H1 (cell line): ENCODE measurements at regions not wholly inside any gene's neighbourhood (a gene's known extent, or its start where the extent isn't known, plus 50 kb on each side); places are given as distances from the start of the nearest gene placed in this dataset.

Experiments
- CTCF ChIA-PET: fragments of 300-600 bp; sonication (Branson Sonifier 250); formaldehyde crosslinking; loops from one replicate; lab custom pipeline; 2021; ENCODE audit not compliant: partially characterized antibody; lab: Charles Lee
- POLR2A ChIA-PET: fragments of 300-600 bp; sonication (Branson Sonifier 250); formaldehyde crosslinking; loops from one replicate; lab custom pipeline; 2021; ENCODE audit warnings: inconsistent platforms; ENCODE audit not compliant: partially characterized antibody; lab: Charles Lee
- DNase-seq, 2 experiments: peaks; one replicate each; pipeline versions ENCODE4 v3.0.0 to v3.0.0-alpha.2; 2010 to 2022; ENCODE audit warnings: low spot score in 2 of 2, low read depth in 1 of 2, mixed read lengths in 1 of 2
- FAIRE-seq: peaks from 2 replicates; lab custom pipeline; 2011; peaks lifted over from hg19 to GRCh38; lab: Jason Lieb, UNC
- H2AFZ ChIP-seq: 2 replicates; pipeline ENCODE4 v1.8.1; 2012; ENCODE audit warnings: low read length, inconsistent platforms
- H2AK5ac ChIP-seq: 2 replicates; pipeline ENCODE4 v1.6.1; 2013; ENCODE audit warnings: low read depth, low read length
- H2BK120ac ChIP-seq: replicated peaks from 2 replicates; pipeline ENCODE3; 2013; ENCODE audit warnings: low read depth, low read length, inconsistent platforms
- H2BK12ac ChIP-seq: 2 replicates; pipeline ENCODE4 v1.6.1; 2013; ENCODE audit warnings: low read depth, low read length
- H2BK15ac ChIP-seq: 2 replicates; pipeline ENCODE4 v1.6.1; 2013; ENCODE audit warnings: low read length
- H2BK20ac ChIP-seq: 2 replicates; pipeline ENCODE4 v1.6.1; 2013; ENCODE audit warnings: low read length
- H2BK5ac ChIP-seq: 2 replicates; pipeline ENCODE4 v1.6.1; 2013; ENCODE audit warnings: low read depth, low read length
- H3K14ac ChIP-seq: 2 replicates; pipeline ENCODE4 v1.6.1; 2013; ENCODE audit warnings: inconsistent platforms; ENCODE audit not compliant: insufficient read length
- H3K18ac ChIP-seq: 2 replicates; pipeline ENCODE4 v1.6.1; 2013; ENCODE audit warnings: low read length; ENCODE audit errors: extremely low read depth
- H3K23ac ChIP-seq: 2 replicates; pipeline ENCODE4 v1.6.1; 2013; ENCODE audit warnings: inconsistent platforms; ENCODE audit not compliant: insufficient read length
- H3K23me2 ChIP-seq: 2 replicates; pipeline ENCODE4 v1.6.1; 2013; ENCODE audit warnings: low read depth, low read length
- H3K27ac ChIP-seq: 2 replicates; pipeline ENCODE4 v1.6.1; 2011; ENCODE audit warnings: low read depth, low read length, inconsistent platforms
- H3K27me3 ChIP-seq, 4 experiments: replicated peaks in 1 of 4; 1 replicate in 1 of 4; 2 replicates in 3 of 4; pipeline versions ENCODE4 v1.6.1 to v1.8.1; 2011 to 2013; ENCODE audit warnings: low read length in 3 of 4, mild to moderate bottlenecking in 3 of 4, inconsistent platforms in 2 of 4, mixed read lengths in 2 of 4, moderate library complexity in 1 of 4; ENCODE audit not compliant: control insufficient read depth in 3 of 4, insufficient read depth in 3 of 4; ENCODE audit errors: extremely low read depth in 1 of 4
- H3K36me3 ChIP-seq, 4 experiments: 2 replicates each; pipeline versions ENCODE4 v1.6.1 to v1.8.1; 2011 to 2013; ENCODE audit warnings: mild to moderate bottlenecking in 4 of 4, low read length in 3 of 4, moderate library complexity in 2 of 4, control low read depth in 1 of 4, inconsistent platforms in 1 of 4; ENCODE audit not compliant: insufficient read depth in 4 of 4, control insufficient read depth in 2 of 4
- H3K4ac ChIP-seq: replicated peaks from 2 replicates; pipeline ENCODE3; 2013; ENCODE audit warnings: low read length, low read depth, mixed read lengths, inconsistent platforms; ENCODE audit not compliant: insufficient read length
- H3K4me1 ChIP-seq, 4 experiments: replicated peaks in 1 of 4; 1 replicate in 1 of 4; 2 replicates in 3 of 4; pipeline versions ENCODE4 v1.6.1 to v1.8.1; 2011 to 2013; ENCODE audit warnings: low read length in 3 of 4, inconsistent platforms in 2 of 4, mixed read lengths in 1 of 4; ENCODE audit not compliant: insufficient read depth in 4 of 4, control insufficient read depth in 3 of 4
- H3K4me2 ChIP-seq, 2 experiments: 2 replicates each; pipeline versions ENCODE4 v1.6.1 to v1.8.1; 2011 to 2013; ENCODE audit warnings: low read depth in 2 of 2, low read length in 2 of 2, control low read depth in 1 of 2, inconsistent platforms in 1 of 2, mild to moderate bottlenecking in 1 of 2; ENCODE audit not compliant: insufficient read depth in 1 of 2
- H3K4me3 ChIP-seq, 4 experiments: fragments of 200-600, 300-600 bp in 1 of 4; sonication (generic), shearing (Covaris generic), sonication (Bioruptor Twin) in 1 of 4; 2 replicates each; pipeline versions ENCODE4 v1.5.1 to v1.8.1; 2011 to 2016; ENCODE audit warnings: low read length in 4 of 4, low read depth in 3 of 4, control low read depth in 2 of 4, inconsistent platforms in 2 of 4, mild to moderate bottlenecking in 2 of 4, mixed read lengths in 1 of 4, moderate library complexity in 1 of 4; ENCODE audit not compliant: insufficient read depth in 2 of 4; ENCODE audit errors: extremely low read depth in 1 of 4
- H3K56ac ChIP-seq: replicated peaks from 2 replicates; pipeline ENCODE3; 2013; ENCODE audit warnings: low read depth, mild to moderate bottlenecking, mixed read lengths, low read length, inconsistent platforms; ENCODE audit not compliant: insufficient read length
- H3K79me1 ChIP-seq: 2 replicates; pipeline ENCODE4 v1.6.1; 2013; ENCODE audit warnings: low read depth, low read length, control low read depth
- H3K79me2 ChIP-seq, 2 experiments: 2 replicates each; pipeline versions ENCODE4 v1.6.1 to v1.8.1; 2012 to 2013; ENCODE audit warnings: low read length in 2 of 2, mild to moderate bottlenecking in 2 of 2, inconsistent platforms in 1 of 2; ENCODE audit not compliant: insufficient read depth in 2 of 2, control insufficient read depth in 1 of 2
- H3K9ac ChIP-seq, 4 experiments: replicated peaks in 1 of 4; 1 replicate in 1 of 4; 2 replicates in 3 of 4; pipeline versions ENCODE4 v1.6.1 to v1.8.1; 2011 to 2013; ENCODE audit warnings: low read depth in 3 of 4, low read length in 3 of 4, control low read depth in 2 of 4, mild to moderate bottlenecking in 2 of 4, moderate library complexity in 2 of 4, inconsistent platforms in 1 of 4; ENCODE audit errors: extremely low read depth in 1 of 4
- H3K9me3 ChIP-seq, 2 experiments: 2 replicates each; pipeline versions ENCODE4 v1.6.1 to v1.8.1; 2012 to 2013; ENCODE audit warnings: mild to moderate bottlenecking in 2 of 2, moderate library complexity in 2 of 2, control low read depth in 1 of 2, inconsistent platforms in 1 of 2, low read depth in 1 of 2, low read length in 1 of 2, mixed read lengths in 1 of 2; ENCODE audit not compliant: insufficient read depth in 2 of 2
- H4K20me1 ChIP-seq, 2 experiments: replicated peaks in 1 of 2; 2 replicates each; pipeline versions ENCODE3 to v1.8.1; 2011 to 2013; ENCODE audit warnings: inconsistent platforms in 2 of 2, low read length in 2 of 2, mild to moderate bottlenecking in 1 of 2; ENCODE audit not compliant: insufficient read depth in 2 of 2, control insufficient read depth in 1 of 2
- H4K5ac ChIP-seq: 2 replicates; pipeline ENCODE4 v1.6.1; 2013; ENCODE audit warnings: low read length, low read depth, mixed read lengths, inconsistent platforms; ENCODE audit not compliant: insufficient read length
- H4K8ac ChIP-seq: 2 replicates; pipeline ENCODE4 v1.8.0; 2013; ENCODE audit warnings: mild to moderate bottlenecking, moderate library complexity, low read length, inconsistent platforms; ENCODE audit not compliant: insufficient read depth; ENCODE audit errors: extremely low read depth
- H4K91ac ChIP-seq: replicated peaks from 2 replicates; pipeline ENCODE3; 2013; ENCODE audit warnings: low read length, mixed read lengths, inconsistent platforms; ENCODE audit not compliant: insufficient read length
- BRCA1 ChIP-seq: IDR thresholded peaks from 2 replicates; pipeline ENCODE4 v1.6.1; 2012; ENCODE audit warnings: low read depth, low read length, improper control_type of control experiment
- RAD21 ChIP-seq, 2 experiments: IDR thresholded peaks in 1 of 2; conservative IDR thresholded peaks in 1 of 2; 2 replicates each; pipeline ENCODE4 v1.6.1; 2011; ENCODE audit warnings: low read depth in 2 of 2, low read length in 2 of 2, improper control_type of control experiment in 1 of 2, inconsistent platforms in 1 of 2, mild to moderate bottlenecking in 1 of 2, moderate library complexity in 1 of 2
- SUZ12 ChIP-seq: fragments of 200-600 bp; sonication (generic); IDR thresholded peaks from 2 replicates; pipeline ENCODE4 v1.6.1; 2012; ENCODE audit warnings: mild to moderate bottlenecking, inconsistent platforms, low read length, moderate library complexity, mixed read lengths
- TAF7 ChIP-seq: optimal IDR thresholded peaks from 2 replicates; pipeline ENCODE3; 2011; ENCODE audit warnings: low read depth, mild to moderate bottlenecking, inconsistent platforms, low read length, moderate library complexity, borderline replicate concordance
- WGBS, 2 experiments: shearing (Covaris generic) in 1 of 2; methylation state at CpG; one replicate each; pipeline versions ENCODE4 v1.1.6 to v1.1.7; 2013 to 2015; ENCODE audit warnings: low lambda C conversion rate in 2 of 2, mixed read lengths in 2 of 2, inconsistent platforms in 1 of 2, low coverage in 1 of 2, missing lambda C conversion rate in 1 of 2; ENCODE audit not compliant: insufficient replicate concordance in 2 of 2, insufficient coverage in 1 of 2, insufficient read length in 1 of 2; ENCODE audit errors: extremely low coverage in 1 of 2, missing lambda C conversion rate in 1 of 2; 5-methylcytosine and 5-hydroxymethylcytosine counted together

- Histone ChIP-seq H4K8ac (no peak overlapping the region), H3K79me2 (no peaks in the 10 kb centered on the region), H4K91ac (no peak overlapping the region), H3K4me2 (no peak overlapping the region), H3K9ac (no peak overlapping the region), H3K56ac (no peak overlapping the region), H2AK5ac (no peak overlapping the region), H3K36me3 (no peaks in the 10 kb centered on the region), H3K23ac (no peak overlapping the region), H2AFZ (no peak overlapping the region), H3K27ac (no peak overlapping the region), H3K79me1 (no peaks in the 10 kb centered on the region), H3K23me2 (no peaks in the 10 kb centered on the region), H2BK20ac (no peak overlapping the region), H3K14ac (no peak overlapping the region), H2BK12ac (no peak overlapping the region), H3K9me3 (no peaks in the 10 kb centered on the region), H3K4ac (no peak overlapping the region), H2BK5ac (no peak overlapping the region), H3K18ac (no peak overlapping the region), H4K20me1 (no peaks in the 10 kb centered on the region), H3K4me3 (no peak overlapping the region), H2BK120ac (no peak overlapping the region), H4K5ac (no peak overlapping the region), H3K27me3 (no peaks in the 10 kb centered on the region), H3K4me1 (no peaks in the 10 kb centered on the region), H2BK15ac (no peak overlapping the region)
- FAIRE-seq = no peak
- 90% methylated on average over 4 of the region's 4 CpGs; no CpG with 5 or more reads in 1 of the 2 experiments for WGBS, 2 experiments
- ChIA-PET POLR2A (no interaction called here), CTCF (interaction anchor here (1.0 to 1.4 kb wide), 2 partner anchors 10 to 72 kb away, joined by 3 to 4 read pairs; no protein-coding TSS in a partner anchor)
- no peak for DNase-seq
- no peak for TF ChIP-seq TAF7
- no peak for TF ChIP-seq SUZ12
- TF ChIP-seq RAD21 (IDR thresholded peaks at IDR 0.05 in 1 of 2, conservative IDR thresholded peaks at IDR 0.05 in 1 of 2; ENCODE audit: low read depth in 2 of 2, low read length in 2 of 2) = no peak
- no peak for TF ChIP-seq BRCA1
Observed at GRCh38 chrX:109785053-109785452, 52.0 kb upstream of the ACSL4 start.
